ENCODE measurements at regions not wholly inside any gene's neighbourhood (a gene's known extent, or its start where the extent isn't known, plus 50 kb on each side); places are given as distances from the start of the nearest gene placed in this dataset.
"Not testable (repeated sequence)": the region's sequence is repeated elsewhere in the genome, so short reads cannot be mapped to it uniquely, and the experiment has no call there.

GRCh38 chr10:8674230-8674629 lies 619.7 kb downstream of the GATA3 start:
- H3K4me3 ChIP-seq = no peak overlapping the region
- no peaks in the 10 kb centered on the region for H3K27me3 ChIP-seq
- H3K36me3 ChIP-seq = no peaks in the 10 kb centered on the region
- no peaks in the 10 kb centered on the region for H3K9me3 ChIP-seq
- no peak for DNase-seq

- DNase-seq = no peak
- H3K36me3 ChIP-seq = no peaks in the 10 kb centered on the region
- H3K4me3 ChIP-seq = no peak overlapping the region
- H3K27me3 ChIP-seq = no peaks in the 10 kb centered on the region
- H3K9me3 ChIP-seq = no peaks in the 10 kb centered on the region
These were observed 623.2 kb downstream of the GATA3 start for GRCh38 chr10:8677642-8678041.

GRCh38 chr10:8684916-8685315 lies 630.4 kb downstream of the GATA3 start:
- not testable (repeated sequence) for H3K36me3 ChIP-seq, H3K27me3 ChIP-seq, H3K9me3 ChIP-seq, DNase-seq, H3K4me3 ChIP-seq

GRCh38 chr10:8688881-8689280 lies 634.4 kb downstream of the GATA3 start:
- H3K27me3 ChIP-seq = no peaks in the 10 kb centered on the region
- DNase-seq = no peak
- no peak overlapping the region for H3K4me3 ChIP-seq
- no peaks in the 10 kb centered on the region for H3K36me3 ChIP-seq
- H3K9me3 ChIP-seq = no peaks in the 10 kb centered on the region

- Histone ChIP-seq H3K27me3 (no peaks in the 10 kb centered on the region), H3K36me3 (no peaks in the 10 kb centered on the region), H3K4me3 (no peak overlapping the region), H3K9me3 (no peaks in the 10 kb centered on the region)
- DNase-seq = no peak
These were observed 637.1 kb downstream of the GATA3 start for GRCh38 chr10:8691498-8692017.

- H3K36me3 ChIP-seq, H3K4me3 ChIP-seq, H3K9me3 ChIP-seq, H3K27me3 ChIP-seq, DNase-seq: not testable (repeated sequence)
These were observed 639.1 kb downstream of the GATA3 start for GRCh38 chr10:8693635-8694034.

- DNase-seq = no peak
- Histone ChIP-seq H3K9me3 (no peaks in the 10 kb centered on the region), H3K4me3 (no peak overlapping the region), H3K36me3 (no peaks in the 10 kb centered on the region), H3K27me3 (no peaks in the 10 kb centered on the region)
These were observed 642.3 kb downstream of the GATA3 start for GRCh38 chr10:8696746-8697145.

- Histone ChIP-seq H3K4me3 (no peak overlapping the region), H3K36me3 (no peaks in the 10 kb centered on the region), H3K27me3 (no peaks in the 10 kb centered on the region), H3K9me3 (no peaks in the 10 kb centered on the region)
- DNase-seq = no peak
These were observed 646.2 kb downstream of the GATA3 start for GRCh38 chr10:8700689-8701088.

GRCh38 chr10:8702181-8702580 lies 647.7 kb downstream of the GATA3 start:
- H3K36me3 ChIP-seq = no peaks in the 10 kb centered on the region
- H3K9me3 ChIP-seq = no peaks in the 10 kb centered on the region
- DNase-seq = no peak
- no peaks in the 10 kb centered on the region for H3K27me3 ChIP-seq
- no peak overlapping the region for H3K4me3 ChIP-seq

- Histone ChIP-seq H3K27me3 (no peaks in the 10 kb centered on the region), H3K36me3 (no peaks in the 10 kb centered on the region), H3K4me3 (no peak overlapping the region), H3K9me3 (no peaks in the 10 kb centered on the region)
- DNase-seq = no peak
These were observed 650.9 kb downstream of the GATA3 start for GRCh38 chr10:8705415-8705814.

- Histone ChIP-seq H3K36me3 (no peaks in the 10 kb centered on the region), H3K27me3 (no peaks in the 10 kb centered on the region), H3K9me3 (no peaks in the 10 kb centered on the region; the same call in 1 of the 2 replicates), H3K4me3 (no peak overlapping the region)
- no peak for DNase-seq
These were observed 658.2 kb downstream of the GATA3 start for GRCh38 chr10:8712656-8713055.

GRCh38 chr10:8719971-8720370 lies 665.5 kb downstream of the GATA3 start:
- peaks cover 3% of the 10 kb centered on the region for H3K9me3 ChIP-seq
- H3K27me3 ChIP-seq = no peaks in the 10 kb centered on the region
- no peak overlapping the region for H3K4me3 ChIP-seq
- no peak for DNase-seq
- H3K36me3 ChIP-seq = no peaks in the 10 kb centered on the region

GRCh38 chr10:8721650-8722049 lies 667.2 kb downstream of the GATA3 start:
- no peaks in the 10 kb centered on the region for H3K36me3 ChIP-seq
- H3K4me3 ChIP-seq = no peak overlapping the region
- no peaks in the 10 kb centered on the region for H3K27me3 ChIP-seq
- no peak for DNase-seq
- H3K9me3 ChIP-seq = peaks cover 3% of the 10 kb centered on the region; the same call in 1 of the 2 replicates

- no peaks in the 10 kb centered on the region for H3K27me3 ChIP-seq
- H3K9me3 ChIP-seq = peaks cover 3% of the 10 kb centered on the region; the same call in 1 of the 2 replicates
- H3K4me3 ChIP-seq = no peak overlapping the region
- no peaks in the 10 kb centered on the region for H3K36me3 ChIP-seq
- DNase-seq = no peak
These were observed 668.3 kb downstream of the GATA3 start for GRCh38 chr10:8722835-8723234.

GRCh38 chr10:8725343-8725742 lies 670.9 kb downstream of the GATA3 start:
- Histone ChIP-seq H3K27me3 (no peaks in the 10 kb centered on the region), H3K36me3 (no peaks in the 10 kb centered on the region), H3K9me3 (no peaks in the 10 kb centered on the region), H3K4me3 (no peak overlapping the region)
- no peak for DNase-seq

- Histone ChIP-seq H3K36me3 (no peaks in the 10 kb centered on the region), H3K9me3 (no peaks in the 10 kb centered on the region), H3K4me3 (no peak overlapping the region), H3K27me3 (no peaks in the 10 kb centered on the region)
- DNase-seq = no peak
These were observed 671.7 kb downstream of the GATA3 start for GRCh38 chr10:8726084-8726778.

- no peaks in the 10 kb centered on the region for H3K9me3 ChIP-seq
- H3K27me3 ChIP-seq = no peaks in the 10 kb centered on the region
- no peak for DNase-seq
- no peak overlapping the region for H3K4me3 ChIP-seq
- H3K36me3 ChIP-seq = no peaks in the 10 kb centered on the region
These were observed 672.2 kb downstream of the GATA3 start for GRCh38 chr10:8726779-8727084.
